RWPE1 (cell line): ENCODE measurements at regions not wholly inside any gene's neighbourhood (a gene's known extent, or its start where the extent isn't known, plus 50 kb on each side); places are given as distances from the start of the nearest gene placed in this dataset.

Experiments
- CTCF ChIA-PET: fragments of 350-600 bp; sonication (Branson Sonifier 250); formaldehyde crosslinking; extraction: SDS; loops from one replicate; lab custom pipeline; 2021; lab: Yijun Ruan, JAX
- POLR2A ChIA-PET: fragments of 400-600 bp; formaldehyde crosslinking; extraction: SDS; loops from one replicate; lab custom pipeline; 2020; ENCODE audit warnings: antibody characterized with exemption; ENCODE audit not compliant: low non-redundant PET; lab: Yijun Ruan, JAX
- DNase-seq: peaks from one replicate; pipeline ENCODE4 v3.0.0; 2012; ENCODE audit warnings: low spot score
- H3K27ac ChIP-seq: fragments of 450-650 bp; 2 replicates; pipeline ENCODE4 v1.5.1; 2017
- TF ChIP-seq, protein P1 (sequence below): fragments of 450-650 bp; conservative IDR thresholded peaks from 2 replicates; pipeline ENCODE4 v1.5.1; 2017; ENCODE audit warnings: low read depth, mild to moderate bottlenecking

DNA sequence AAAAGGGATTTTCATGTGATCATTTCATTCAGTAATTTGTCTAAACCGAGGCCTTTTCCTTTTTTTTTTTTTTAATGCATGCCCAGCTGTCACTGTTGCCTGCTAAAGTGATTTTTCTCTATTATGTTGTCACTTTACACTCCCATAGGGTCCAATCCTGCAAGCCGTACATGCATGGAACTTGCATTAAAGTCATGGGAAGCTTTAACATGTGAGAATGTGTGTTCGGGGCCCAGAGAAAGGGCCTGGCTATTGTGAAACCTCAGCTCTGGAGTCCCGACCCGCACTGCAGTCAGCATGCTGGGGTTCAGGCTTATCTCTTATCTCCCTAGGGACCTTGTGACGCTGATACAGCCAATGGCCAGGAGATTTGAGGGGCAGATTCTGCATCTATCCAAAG, 474.6 kb downstream of the SLC4A3 start:
- TF ChIP-seq, protein P1, sequence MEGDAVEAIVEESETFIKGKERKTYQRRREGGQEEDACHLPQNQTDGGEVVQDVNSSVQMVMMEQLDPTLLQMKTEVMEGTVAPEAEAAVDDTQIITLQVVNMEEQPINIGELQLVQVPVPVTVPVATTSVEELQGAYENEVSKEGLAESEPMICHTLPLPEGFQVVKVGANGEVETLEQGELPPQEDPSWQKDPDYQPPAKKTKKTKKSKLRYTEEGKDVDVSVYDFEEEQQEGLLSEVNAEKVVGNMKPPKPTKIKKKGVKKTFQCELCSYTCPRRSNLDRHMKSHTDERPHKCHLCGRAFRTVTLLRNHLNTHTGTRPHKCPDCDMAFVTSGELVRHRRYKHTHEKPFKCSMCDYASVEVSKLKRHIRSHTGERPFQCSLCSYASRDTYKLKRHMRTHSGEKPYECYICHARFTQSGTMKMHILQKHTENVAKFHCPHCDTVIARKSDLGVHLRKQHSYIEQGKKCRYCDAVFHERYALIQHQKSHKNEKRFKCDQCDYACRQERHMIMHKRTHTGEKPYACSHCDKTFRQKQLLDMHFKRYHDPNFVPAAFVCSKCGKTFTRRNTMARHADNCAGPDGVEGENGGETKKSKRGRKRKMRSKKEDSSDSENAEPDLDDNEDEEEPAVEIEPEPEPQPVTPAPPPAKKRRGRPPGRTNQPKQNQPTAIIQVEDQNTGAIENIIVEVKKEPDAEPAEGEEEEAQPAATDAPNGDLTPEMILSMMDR, result no peak
- ChIA-PET CTCF (interaction anchor here (0.6 kb wide), 2 partner anchors 543 to 583 kb away, joined by 4 read pairs; no protein-coding TSS in a partner anchor), POLR2A (no interaction called here)
- no peak overlapping the region for H3K27ac ChIP-seq
- DNase-seq, result no peak

DNA sequence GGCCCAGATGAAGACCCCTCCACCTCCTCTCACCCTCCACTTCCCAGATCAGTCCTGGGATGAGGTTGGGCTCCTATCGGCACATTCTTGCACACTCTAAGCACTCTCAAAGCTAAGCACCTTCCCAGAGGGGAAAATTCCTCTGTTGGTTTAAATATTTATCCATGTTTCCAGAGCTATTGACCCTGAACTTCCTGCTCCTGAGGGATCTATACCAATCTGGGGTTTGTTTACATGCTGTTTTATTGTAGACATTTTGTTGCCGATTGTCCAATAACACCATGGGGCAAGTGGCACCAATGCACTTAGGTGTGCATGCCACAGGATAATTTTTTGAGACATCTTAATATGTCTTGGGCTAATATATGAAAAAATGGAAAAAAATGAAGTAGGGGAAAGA, 476.2 kb downstream of the SLC4A3 start:
- CTCF ChIA-PET, result no interaction called here

DNA sequence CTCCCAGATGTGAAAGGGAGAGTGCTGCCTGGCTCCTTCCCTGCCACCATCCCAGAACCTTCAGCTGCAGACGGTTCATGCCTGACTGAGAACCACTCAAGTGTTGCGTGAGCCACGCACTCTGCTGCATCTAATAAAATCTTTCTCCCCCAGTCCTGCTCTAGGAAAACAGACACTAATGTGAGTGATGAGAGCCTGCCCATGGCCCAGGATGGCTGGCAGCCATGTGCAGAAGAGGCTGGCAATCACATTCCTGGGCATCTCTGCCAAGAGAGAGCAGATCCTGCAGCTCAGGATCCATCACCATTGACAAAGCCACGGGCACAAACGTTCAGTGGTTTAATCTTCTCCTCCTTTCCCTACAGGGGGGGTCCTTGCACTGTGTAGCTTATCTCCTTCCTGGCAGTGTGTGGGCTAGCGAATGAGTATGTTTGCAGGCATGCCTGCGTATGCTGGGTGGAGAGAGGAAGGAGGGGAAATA, 477.5 kb downstream of the SLC4A3 start:
- H3K27ac ChIP-seq, result no peak overlapping the region
- TF ChIP-seq, protein P1, result no peak
- peak; percentile 23 for DNase-seq
- ChIA-PET CTCF (no interaction called here), POLR2A (no interaction called here)

More for the DNA sequence above, 476.2 kb downstream of the SLC4A3 start:
- TF ChIP-seq, protein P1, result no peak
- POLR2A ChIA-PET, result no interaction called here
- H3K27ac ChIP-seq, result no peak overlapping the region
- no peak for DNase-seq

DNA sequence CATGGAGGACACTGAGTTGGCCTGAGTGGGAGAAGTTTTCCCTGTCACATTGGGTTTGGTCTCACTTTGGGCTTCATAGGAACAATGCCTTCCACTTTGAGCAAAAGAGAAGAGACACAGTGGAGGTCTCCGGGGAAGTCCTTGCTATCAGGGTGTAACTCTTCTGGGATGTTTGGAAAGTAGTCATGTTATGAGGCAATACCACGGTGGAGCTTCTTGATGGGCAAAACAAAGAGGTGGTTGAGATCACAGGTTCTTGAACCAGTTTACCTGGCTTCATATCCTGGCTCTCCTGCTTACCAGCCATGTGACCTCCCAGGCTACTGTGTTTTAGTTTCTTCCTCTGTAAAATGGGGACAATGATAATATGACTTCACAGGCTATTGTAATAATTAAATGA, 478.6 kb downstream of the SLC4A3 start:
- DNase-seq, result no peak
- CTCF ChIA-PET, result interaction anchor here (0.6 kb wide), 2 partner anchors 241 to 675 kb away, joined by 3 read pairs; no protein-coding TSS in a partner anchor
- H3K27ac ChIP-seq, result no peak overlapping the region
- TF ChIP-seq, protein P1, result no peak
- POLR2A ChIA-PET, result no interaction called here

DNA sequence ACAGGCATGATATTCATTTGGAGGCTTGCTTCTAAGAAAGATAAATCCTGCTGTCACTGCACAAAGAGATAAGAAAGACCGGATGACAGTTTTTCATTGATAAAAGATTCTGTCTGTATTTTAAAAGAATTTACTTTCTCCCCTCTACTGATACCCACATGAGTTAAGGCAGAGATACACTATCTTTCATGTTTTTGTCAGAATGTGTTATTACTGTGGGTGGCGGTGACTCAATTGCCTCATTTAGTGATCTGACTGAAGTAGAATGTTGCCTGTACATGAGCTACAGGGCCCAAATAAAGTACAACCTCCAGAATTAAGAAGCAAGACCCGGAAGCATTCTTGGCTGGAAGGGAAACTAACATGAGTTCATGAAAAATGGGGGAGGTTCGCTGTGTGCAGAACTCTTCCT, 480.0 kb downstream of the SLC4A3 start:
- no peak for DNase-seq
- CTCF ChIA-PET, result no interaction called here
- TF ChIP-seq, protein P1, result no peak
- POLR2A ChIA-PET, result no interaction called here
- no peak overlapping the region for H3K27ac ChIP-seq

DNA sequence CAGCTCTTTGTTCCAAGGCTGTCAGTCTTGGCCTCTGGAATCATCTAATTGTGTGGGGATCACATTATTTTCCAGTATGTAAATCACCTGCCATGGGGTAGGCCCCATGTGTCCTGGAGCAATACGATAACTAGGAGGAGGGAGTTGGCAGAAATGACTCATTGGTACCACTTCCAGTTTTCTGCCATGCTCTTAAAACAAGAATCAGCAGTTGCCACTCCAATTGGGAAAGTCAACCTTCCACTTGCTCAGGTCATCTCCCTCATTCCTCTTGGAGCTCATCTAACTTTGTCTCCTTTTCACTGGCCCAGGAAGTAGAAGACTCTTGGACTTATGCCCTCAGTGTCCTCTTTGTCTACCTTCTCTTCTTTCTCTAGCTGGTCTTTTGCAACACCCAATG, 487.0 kb downstream of the SLC4A3 start:
- CTCF ChIA-PET, result no interaction called here
- DNase-seq, result no peak
- TF ChIP-seq, protein P1, result no peak
- H3K27ac ChIP-seq, result no peak overlapping the region
- POLR2A ChIA-PET, result no interaction called here
